Upper lobe of left lung (tissue), 6 donors: ENCODE measurements at regions not wholly inside any gene's neighbourhood (a gene's known extent, or its start where the extent isn't known, plus 50 kb on each side); places are given as distances from the start of the nearest gene placed in this dataset.

Experiments used
- ATAC-seq, 2 donors: fragments of 200-7000 bp; cut with Tn5 transposase; one replicate each; pipeline ENCODE4 v1.9.1; 2022; ENCODE audit warnings: mild to moderate bottlenecking in 2 of 2, moderate library complexity in 2 of 2; ENCODE audit not compliant: low FRiP score in 2 of 2
- DNase-seq, 2 donors: peaks; one replicate each; pipeline ENCODE4 v3.0.0-alpha.2; 2019 to 2020
- H3K27ac ChIP-seq, 4 donors: fragments of 200-600 bp; sonication (generic); one replicate each; pipeline ENCODE4 v1.5.1; 2016 to 2019
- H3K27me3 ChIP-seq, 4 donors: fragments of 200-600 bp; sonication (generic); one replicate each; pipeline ENCODE4 v1.5.1; 2017 to 2019
- H3K36me3 ChIP-seq, 4 donors: fragments of 200-600 bp; sonication (generic); one replicate each; pipeline ENCODE4 v1.5.1; 2016 to 2019
- H3K4me1 ChIP-seq, 4 donors: fragments of 200-600 bp; sonication (generic); one replicate each; pipeline ENCODE4 v1.5.1; 2018 to 2019
- H3K4me3 ChIP-seq, 4 donors: fragments of 200-600 bp; sonication (generic); one replicate each; pipeline ENCODE4 v1.5.1; 2017 to 2019; ENCODE audit warnings: mild to moderate bottlenecking in 2 of 4, moderate library complexity in 1 of 4
- H3K9me3 ChIP-seq, 4 donors: fragments of 200-600 bp; sonication (generic); one replicate each; pipeline ENCODE4 v1.5.1; 2018 to 2019
- EP300 ChIP-seq, 4 donors: sonication (generic); formaldehyde crosslinking; IDR thresholded peaks; one replicate each; pipeline ENCODE4 v1.5.1; 2017; ENCODE audit warnings: antibody characterized with exemption in 4 of 4, control low read depth in 2 of 4
- POLR2A ChIP-seq, 4 donors: fragments of 450-650 bp; IDR thresholded peaks; one replicate each; pipeline ENCODE4 v1.5.1; 2016 to 2017; ENCODE audit warnings: antibody characterized with exemption in 4 of 4, mild to moderate bottlenecking in 2 of 4
- POLR2AphosphoS5 ChIP-seq, 2 donors: sonication (generic); formaldehyde crosslinking; IDR thresholded peaks; one replicate each; pipeline ENCODE4 v1.5.1; 2017; ENCODE audit warnings: antibody characterized with exemption in 2 of 2
- WGBS, 2 donors: methylation state at CpG; one replicate each; pipeline ENCODE4 v1.1.5; 2017 to 2018; 5-methylcytosine and 5-hydroxymethylcytosine counted together
- TF ChIP-seq, protein P1 (sequence below), 6 experiments: fragments of 450-650 bp in 4 of 6; fragments of 200-600 bp in 2 of 6; sonication (generic) in 2 of 6; IDR thresholded peaks; one replicate each; pipeline ENCODE4 v1.5.1; 2016 to 2019; ENCODE audit warnings: antibody characterized with exemption in 6 of 6
- donor health status: DM: no; HTN: no; CAD: no; lungs with moderate emphysema.
- donor health status: DM: no; HTN: yes; CAD: no; lungs with severe emphysema.

DNA sequence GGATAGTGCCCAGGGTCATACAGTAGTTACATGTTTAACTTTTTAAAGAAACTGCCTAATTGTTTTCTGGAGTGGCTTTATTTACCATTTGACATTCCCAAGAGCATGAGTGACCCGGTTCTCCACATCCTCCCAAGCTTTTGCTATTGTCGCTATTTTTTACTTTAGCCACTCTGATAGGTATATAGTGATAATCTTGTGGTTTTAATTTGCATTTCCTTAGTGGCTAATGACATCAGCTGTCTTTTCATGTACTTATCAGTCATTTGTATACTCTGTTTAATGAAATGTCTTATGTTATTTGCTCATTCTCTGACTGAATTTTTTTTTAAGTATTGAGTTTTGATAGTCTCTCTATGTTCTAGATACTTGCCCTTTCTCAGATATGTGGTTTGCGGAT lies 109.7 kb upstream of the HS6ST1 start:
- 80 to 84% methylated on average over 3 of the region's 3 CpGs for WGBS, 2 donors
- ATAC-seq (no peak), DNase-seq (no peak)

DNA sequence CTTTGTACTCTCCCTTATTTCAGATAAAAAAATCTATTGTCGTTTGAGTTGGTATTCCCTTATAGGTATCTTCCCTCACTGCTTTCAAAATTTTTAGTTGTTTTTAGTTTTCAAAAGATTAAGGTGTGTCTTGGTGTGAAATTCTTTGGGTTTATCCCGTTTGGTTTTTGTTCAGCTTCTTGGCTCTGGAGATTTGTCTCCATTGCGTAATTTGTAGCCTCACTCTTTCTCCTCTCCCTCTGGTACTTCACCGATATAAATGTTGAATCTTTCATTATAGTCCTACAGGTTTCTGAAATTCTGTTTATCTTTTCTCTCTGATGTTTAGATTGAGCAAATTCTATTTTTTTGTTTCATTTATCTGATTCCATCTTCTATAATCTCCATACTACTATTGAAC lies 113.8 kb upstream of the HS6ST1 start:
- Histone ChIP-seq H3K27ac (no peak overlapping the region), H3K36me3 (no peaks in the 10 kb centered on the region), H3K4me1 (no peaks in the 10 kb centered on the region), H3K4me3 (no peak overlapping the region), H3K9me3 (peaks cover 5 to 9% (median 5%) of the 10 kb centered on the region in 4 donors), H3K27me3 (no peaks in the 10 kb centered on the region)
- WGBS, 2 donors, result 79 to 89% methylated on average over 4 of the region's 4 CpGs
- no peak for ATAC-seq
- DNase-seq, result no peak
- TF ChIP-seq, protein P1, sequence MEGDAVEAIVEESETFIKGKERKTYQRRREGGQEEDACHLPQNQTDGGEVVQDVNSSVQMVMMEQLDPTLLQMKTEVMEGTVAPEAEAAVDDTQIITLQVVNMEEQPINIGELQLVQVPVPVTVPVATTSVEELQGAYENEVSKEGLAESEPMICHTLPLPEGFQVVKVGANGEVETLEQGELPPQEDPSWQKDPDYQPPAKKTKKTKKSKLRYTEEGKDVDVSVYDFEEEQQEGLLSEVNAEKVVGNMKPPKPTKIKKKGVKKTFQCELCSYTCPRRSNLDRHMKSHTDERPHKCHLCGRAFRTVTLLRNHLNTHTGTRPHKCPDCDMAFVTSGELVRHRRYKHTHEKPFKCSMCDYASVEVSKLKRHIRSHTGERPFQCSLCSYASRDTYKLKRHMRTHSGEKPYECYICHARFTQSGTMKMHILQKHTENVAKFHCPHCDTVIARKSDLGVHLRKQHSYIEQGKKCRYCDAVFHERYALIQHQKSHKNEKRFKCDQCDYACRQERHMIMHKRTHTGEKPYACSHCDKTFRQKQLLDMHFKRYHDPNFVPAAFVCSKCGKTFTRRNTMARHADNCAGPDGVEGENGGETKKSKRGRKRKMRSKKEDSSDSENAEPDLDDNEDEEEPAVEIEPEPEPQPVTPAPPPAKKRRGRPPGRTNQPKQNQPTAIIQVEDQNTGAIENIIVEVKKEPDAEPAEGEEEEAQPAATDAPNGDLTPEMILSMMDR (IDR thresholded peaks at IDR 0.05), result no peak
- TF ChIP-seq POLR2A (IDR thresholded peaks at IDR 0.05) (no peak), POLR2AphosphoS5 (IDR thresholded peaks at IDR 0.05) (no peak), EP300 (IDR thresholded peaks at IDR 0.05) (no peak)

More for the DNA sequence above, 109.7 kb upstream of the HS6ST1 start:
- no peaks in the 10 kb centered on the region for H3K36me3 ChIP-seq
- TF ChIP-seq POLR2A (IDR thresholded peaks at IDR 0.05) (no peak), POLR2AphosphoS5 (IDR thresholded peaks at IDR 0.05) (no peak), EP300 (IDR thresholded peaks at IDR 0.05) (no peak)
- TF ChIP-seq, protein P1 (IDR thresholded peaks at IDR 0.05), result no peak
- peaks cover 0 to 9% (median 2%) of the 10 kb centered on the region in 4 donors for H3K4me1 ChIP-seq
- H3K4me3 ChIP-seq, result no peak overlapping the region
- H3K27ac ChIP-seq, result no peak overlapping the region
- no peaks in the 10 kb centered on the region for H3K27me3 ChIP-seq
- peaks cover 5 to 9% (median 5%) of the 10 kb centered on the region in 4 donors for H3K9me3 ChIP-seq

DNA sequence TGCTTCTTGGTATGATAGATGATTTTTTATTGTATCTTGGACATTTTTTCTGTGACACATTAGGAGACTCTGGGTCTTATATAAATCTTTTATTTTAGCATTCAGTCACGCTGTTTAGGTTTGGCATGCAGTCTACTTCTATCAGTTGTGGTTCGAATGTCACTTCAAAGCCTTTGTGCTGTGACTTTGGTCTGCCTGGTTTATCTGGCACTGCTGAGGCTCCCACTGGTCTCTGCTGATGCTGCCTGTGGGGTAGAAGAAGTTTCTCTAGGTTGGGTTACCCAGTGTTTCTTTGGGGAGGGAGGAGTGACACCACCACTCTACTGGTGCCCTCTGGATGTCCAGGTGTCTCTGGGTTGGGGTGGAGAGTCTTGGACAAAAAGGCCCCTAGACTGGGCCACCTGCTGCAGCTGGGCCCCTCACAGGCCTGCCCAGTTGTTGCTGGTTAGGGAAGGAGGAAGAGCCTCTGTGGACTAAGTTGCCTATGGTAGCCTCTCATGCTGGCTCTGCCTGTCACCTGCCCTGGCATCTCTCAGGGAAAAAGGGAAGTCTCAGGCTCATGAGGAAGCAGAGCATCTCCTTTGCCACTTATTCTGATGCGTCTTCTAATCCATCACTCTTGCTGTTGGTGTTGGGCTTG lies 115.4 kb upstream of the HS6ST1 start:
- no peaks in the 10 kb centered on the region for H3K36me3 ChIP-seq
- H3K9me3 ChIP-seq, result peaks cover 5 to 9% (median 5%) of the 10 kb centered on the region in 4 donors
- ATAC-seq (no peak), DNase-seq (peak in 1 of 2 donors; percentile 1)
- no peak overlapping the region for H3K27ac ChIP-seq
- no peak overlapping the region for H3K4me3 ChIP-seq
- H3K27me3 ChIP-seq, result no peaks in the 10 kb centered on the region
- WGBS, 2 donors, result 85 to 87% methylated on average over 3 of the region's 3 CpGs
- no peaks in the 10 kb centered on the region for H3K4me1 ChIP-seq
- TF ChIP-seq POLR2A (IDR thresholded peaks at IDR 0.05) (no peak), POLR2AphosphoS5 (IDR thresholded peaks at IDR 0.05) (no peak), EP300 (IDR thresholded peaks at IDR 0.05) (no peak)
- TF ChIP-seq, protein P1 (IDR thresholded peaks at IDR 0.05), result no peak

DNA sequence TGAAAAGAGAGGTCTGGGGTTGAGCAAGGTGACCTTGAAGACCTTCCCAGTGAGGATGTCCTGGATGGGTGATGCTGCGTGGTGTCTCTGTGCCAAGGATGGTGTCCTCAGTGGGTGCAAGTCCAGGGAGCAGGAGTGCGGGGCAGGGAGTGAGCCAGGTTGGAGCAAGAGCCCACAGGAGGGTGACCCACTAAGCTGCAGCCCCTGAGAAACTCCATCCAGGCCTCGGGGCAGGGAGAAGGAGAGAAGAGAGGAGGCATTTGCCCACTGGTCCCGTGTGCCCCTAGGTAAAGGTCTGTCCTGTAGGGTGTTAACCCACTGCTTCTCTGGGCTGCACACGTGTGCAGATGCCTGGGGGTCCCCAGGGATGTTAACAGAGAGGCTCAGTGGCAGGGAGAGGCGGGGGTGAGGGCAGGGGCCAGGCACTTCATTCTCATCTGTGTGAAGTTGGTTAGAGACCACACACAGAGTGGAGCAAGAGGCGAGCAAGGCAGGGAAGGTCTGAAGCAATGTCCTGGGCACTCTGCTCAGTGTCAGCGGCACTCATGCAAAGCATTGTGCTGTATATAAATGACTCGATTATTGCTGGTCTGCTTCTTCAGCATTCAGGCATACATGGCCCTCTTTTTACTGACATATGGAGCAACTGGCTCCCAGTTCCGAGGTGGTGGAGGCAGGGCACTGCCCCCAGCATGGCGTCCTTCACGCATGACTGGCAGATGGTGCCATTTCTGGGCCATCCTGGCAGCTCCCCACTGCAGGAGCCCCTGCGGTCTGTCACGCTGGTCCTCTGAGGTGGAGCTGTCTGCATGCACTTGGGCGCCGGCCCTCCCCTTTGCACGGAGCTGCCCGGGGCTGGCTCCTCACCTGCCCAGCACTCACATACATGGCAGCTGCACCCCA lies 117.2 kb upstream of the HS6ST1 start:
- H3K4me1 ChIP-seq, result no peaks in the 10 kb centered on the region
- H3K27ac ChIP-seq, result no peak overlapping the region
- H3K27me3 ChIP-seq, result no peaks in the 10 kb centered on the region
- WGBS, 2 donors, result 88 to 89% methylated on average over 17 of the region's 18 CpGs
- no peaks in the 10 kb centered on the region for H3K9me3 ChIP-seq
- TF ChIP-seq POLR2A (IDR thresholded peaks at IDR 0.05), result no peak
- TF ChIP-seq EP300 (IDR thresholded peaks at IDR 0.05), result no peak
- TF ChIP-seq, protein P1 (IDR thresholded peaks at IDR 0.05), result no peak
- no peak for TF ChIP-seq POLR2AphosphoS5 (IDR thresholded peaks at IDR 0.05)
- no peak overlapping the region for H3K4me3 ChIP-seq
- no peaks in the 10 kb centered on the region for H3K36me3 ChIP-seq
- DNase-seq (peak in 1 of 2 donors; percentile 13), ATAC-seq (no peak)
